Memory B cell (primary cell): ENCODE measurements at regions not wholly inside any gene's neighbourhood (a gene's known extent, or its start where the extent isn't known, plus 50 kb on each side); places are given as distances from the start of the nearest gene placed in this dataset.
"Not testable (repeated sequence)": the region's sequence is repeated elsewhere in the genome, so short reads cannot be mapped to it uniquely, and the experiment has no call there.

Experiments
- ATAC-seq: fragments of 150-1000 bp; cut with Tn5 transposase; 2 replicates; pipeline ENCODE4 v1.10.0; 2021; ENCODE audit warnings: low read depth, mild to moderate bottlenecking, moderate library complexity
- DNase-seq, 2 donors: peaks; one replicate each; pipeline ENCODE4 v3.0.0; 2022; ENCODE audit warnings: low spot score in 2 of 2
- H3K27ac Mint-ChIP-seq: one replicate; pipeline ENCODE4 v1.8.0; 2022; ENCODE audit warnings: mild to moderate bottlenecking, moderate library complexity, mixed read lengths
- H3K27me3 Mint-ChIP-seq: one replicate; pipeline ENCODE4 v1.8.0; 2022; ENCODE audit warnings: mixed read lengths
- H3K36me3 Mint-ChIP-seq: one replicate; pipeline ENCODE4 v1.8.0; 2022; ENCODE audit warnings: mild to moderate bottlenecking, mixed read lengths
- H3K4me1 Mint-ChIP-seq: one replicate; pipeline ENCODE4 v1.8.0; 2022; ENCODE audit warnings: mixed read lengths
- H3K4me3 Mint-ChIP-seq: one replicate; pipeline ENCODE4 v1.8.0; 2022; ENCODE audit warnings: mild to moderate bottlenecking, moderate library complexity, mixed read lengths
- H3K9me3 Mint-ChIP-seq: one replicate; pipeline ENCODE4 v1.8.0; 2022; ENCODE audit warnings: mixed read lengths

GRCh38 chr4:189010452-189011217, 871.4 kb downstream of the TRIML1 start:
- H3K27ac Mint-ChIP-seq, H3K27me3 Mint-ChIP-seq, H3K4me1 Mint-ChIP-seq, ATAC-seq, H3K4me3 Mint-ChIP-seq, DNase-seq, H3K36me3 Mint-ChIP-seq, H3K9me3 Mint-ChIP-seq: not testable (repeated sequence)

GRCh38 chr4:189021831-189022230, 882.6 kb downstream of the TRIML1 start:
- no peaks in the 10 kb centered on the region for H3K36me3 Mint-ChIP-seq
- no peak overlapping the region for H3K27ac Mint-ChIP-seq

GRCh38 chr4:189022440-189023035, 883.3 kb downstream of the TRIML1 start:
- ATAC-seq (no peak), DNase-seq (no peak)
- Mint-ChIP-seq H3K36me3 (no peaks in the 10 kb centered on the region), H3K9me3 (peaks cover 2% of the 10 kb centered on the region), H3K4me3 (no peak overlapping the region), H3K27ac (no peak overlapping the region), H3K4me1 (no peaks in the 10 kb centered on the region), H3K27me3 (no peaks in the 10 kb centered on the region)

More at GRCh38 chr4:189021831-189022230, 882.6 kb downstream of the TRIML1 start:
- DNase-seq (no peak), ATAC-seq (no peak)
- H3K4me3 Mint-ChIP-seq, result no peak overlapping the region
- H3K27me3 Mint-ChIP-seq, result no peaks in the 10 kb centered on the region
- H3K9me3 Mint-ChIP-seq, result peaks cover 2% of the 10 kb centered on the region
- H3K4me1 Mint-ChIP-seq, result no peaks in the 10 kb centered on the region

GRCh38 chr4:189029976-189030504, 890.8 kb downstream of the TRIML1 start:
- no peak overlapping the region for H3K4me3 Mint-ChIP-seq
- no peaks in the 10 kb centered on the region for H3K4me1 Mint-ChIP-seq
- DNase-seq, result no peak
- peaks cover 2% of the 10 kb centered on the region for H3K9me3 Mint-ChIP-seq
- H3K36me3 Mint-ChIP-seq, result no peaks in the 10 kb centered on the region
- ATAC-seq, result no peak
- no peak overlapping the region for H3K27ac Mint-ChIP-seq
- no peaks in the 10 kb centered on the region for H3K27me3 Mint-ChIP-seq

GRCh38 chr4:189032606-189033338, 893.5 kb downstream of the TRIML1 start:
- no peak overlapping the region for H3K27ac Mint-ChIP-seq
- H3K27me3 Mint-ChIP-seq, result no peaks in the 10 kb centered on the region
- H3K36me3 Mint-ChIP-seq, result no peaks in the 10 kb centered on the region
- no peak for ATAC-seq
- H3K9me3 Mint-ChIP-seq, result peaks cover 1% of the 10 kb centered on the region
- no peak overlapping the region for H3K4me3 Mint-ChIP-seq
- no peaks in the 10 kb centered on the region for H3K4me1 Mint-ChIP-seq
- DNase-seq, result no peak

GRCh38 chr4:189033801-189034347, 894.6 kb downstream of the TRIML1 start:
- DNase-seq (no peak), ATAC-seq (no peak)
- Mint-ChIP-seq H3K27me3 (no peaks in the 10 kb centered on the region), H3K36me3 (no peaks in the 10 kb centered on the region), H3K9me3 (peaks cover 1% of the 10 kb centered on the region), H3K27ac (no peak overlapping the region), H3K4me1 (no peaks in the 10 kb centered on the region), H3K4me3 (no peak overlapping the region)

- no peaks in the 10 kb centered on the region for H3K36me3 Mint-ChIP-seq
- H3K27me3 Mint-ChIP-seq, result no peaks in the 10 kb centered on the region
Observed at GRCh38 chr4:189035091-189035490, 895.9 kb downstream of the TRIML1 start.

GRCh38 chr4:189035654-189036053, 896.4 kb downstream of the TRIML1 start:
- DNase-seq (no peak), ATAC-seq (no peak)
- no peak overlapping the region for H3K27ac Mint-ChIP-seq
- no peaks in the 10 kb centered on the region for H3K36me3 Mint-ChIP-seq
- H3K4me1 Mint-ChIP-seq, result no peaks in the 10 kb centered on the region
- peaks cover 1% of the 10 kb centered on the region for H3K9me3 Mint-ChIP-seq
- H3K4me3 Mint-ChIP-seq, result no peak overlapping the region
- H3K27me3 Mint-ChIP-seq, result no peaks in the 10 kb centered on the region

More at GRCh38 chr4:189035091-189035490, 895.9 kb downstream of the TRIML1 start:
- H3K9me3 Mint-ChIP-seq, result peaks cover 1% of the 10 kb centered on the region
- H3K27ac Mint-ChIP-seq, result no peak overlapping the region
- DNase-seq (no peak), ATAC-seq (no peak)
- no peaks in the 10 kb centered on the region for H3K4me1 Mint-ChIP-seq
- no peak overlapping the region for H3K4me3 Mint-ChIP-seq

- H3K36me3 Mint-ChIP-seq, result no peaks in the 10 kb centered on the region
- no peaks in the 10 kb centered on the region for H3K4me1 Mint-ChIP-seq
- ATAC-seq, result no peak
- no peak for DNase-seq
- H3K27me3 Mint-ChIP-seq, result no peaks in the 10 kb centered on the region
- peaks cover 1% of the 10 kb centered on the region for H3K9me3 Mint-ChIP-seq
- no peak overlapping the region for H3K4me3 Mint-ChIP-seq
- no peak overlapping the region for H3K27ac Mint-ChIP-seq
Observed at GRCh38 chr4:189036906-189037305, 897.7 kb downstream of the TRIML1 start.

- Mint-ChIP-seq H3K36me3 (no peaks in the 10 kb centered on the region), H3K27me3 (no peaks in the 10 kb centered on the region), H3K27ac (no peak overlapping the region), H3K4me1 (no peaks in the 10 kb centered on the region), H3K4me3 (no peak overlapping the region), H3K9me3 (peaks cover 1% of the 10 kb centered on the region)
- ATAC-seq, result no peak
- no peak for DNase-seq
Observed at GRCh38 chr4:189046642-189047041, 894.0 kb upstream of the FRG1 start.

GRCh38 chr4:189048119-189048518, 892.6 kb upstream of the FRG1 start:
- H3K27ac Mint-ChIP-seq, result no peak overlapping the region
- no peaks in the 10 kb centered on the region for H3K4me1 Mint-ChIP-seq
- H3K36me3 Mint-ChIP-seq, result no peaks in the 10 kb centered on the region
- no peak overlapping the region for H3K4me3 Mint-ChIP-seq
- DNase-seq, result no peak
- no peak for ATAC-seq
- no peaks in the 10 kb centered on the region for H3K9me3 Mint-ChIP-seq
- no peaks in the 10 kb centered on the region for H3K27me3 Mint-ChIP-seq

- DNase-seq (no peak), ATAC-seq (no peak)
- no peak overlapping the region for H3K4me3 Mint-ChIP-seq
- peaks cover 4% of the 10 kb centered on the region for H3K9me3 Mint-ChIP-seq
- no peaks in the 10 kb centered on the region for H3K36me3 Mint-ChIP-seq
- no peaks in the 10 kb centered on the region for H3K27me3 Mint-ChIP-seq
- H3K27ac Mint-ChIP-seq, result no peak overlapping the region
- no peaks in the 10 kb centered on the region for H3K4me1 Mint-ChIP-seq
Observed at GRCh38 chr4:189049682-189050081, 891.0 kb upstream of the FRG1 start.

- Mint-ChIP-seq H3K36me3 (no peaks in the 10 kb centered on the region), H3K4me1 (no peaks in the 10 kb centered on the region)
Observed at GRCh38 chr4:189050643-189051042, 890.0 kb upstream of the FRG1 start.

GRCh38 chr4:189053621-189054020, 887.1 kb upstream of the FRG1 start:
- ATAC-seq (no peak), DNase-seq (no peak)
- no peak overlapping the region for H3K4me3 Mint-ChIP-seq
- H3K27me3 Mint-ChIP-seq, result no peaks in the 10 kb centered on the region
- peaks cover 6% of the 10 kb centered on the region for H3K9me3 Mint-ChIP-seq
- H3K36me3 Mint-ChIP-seq, result no peaks in the 10 kb centered on the region
- no peak overlapping the region for H3K27ac Mint-ChIP-seq
- H3K4me1 Mint-ChIP-seq, result no peaks in the 10 kb centered on the region

More at GRCh38 chr4:189050643-189051042, 890.0 kb upstream of the FRG1 start:
- no peaks in the 10 kb centered on the region for H3K27me3 Mint-ChIP-seq
- H3K4me3 Mint-ChIP-seq, result no peak overlapping the region
- peaks cover 4% of the 10 kb centered on the region for H3K9me3 Mint-ChIP-seq
- ATAC-seq (no peak), DNase-seq (no peak)
- no peak overlapping the region for H3K27ac Mint-ChIP-seq
